Lower leg skin (tissue), 3 donors: ENCODE measurements at regions not wholly inside any gene's neighbourhood (a gene's known extent, or its start where the extent isn't known, plus 50 kb on each side); places are given as distances from the start of the nearest gene placed in this dataset.

Experiments used
- POLR2A ChIP-seq, 2 donors: fragments of 450-650 bp; IDR thresholded peaks; one replicate each; pipeline ENCODE4 v1.6.1; 2016 to 2017; ENCODE audit warnings: antibody characterized with exemption in 2 of 2, mild to moderate bottlenecking in 1 of 2, moderate library complexity in 1 of 2
- TF ChIP-seq, protein P1 (sequence below), 3 donors: fragments of 450-650 bp; IDR thresholded peaks; one replicate each; pipeline ENCODE4 v1.5.1; 2016; ENCODE audit warnings: antibody characterized with exemption in 3 of 3, mild to moderate bottlenecking in 3 of 3, moderate library complexity in 2 of 3

- TF ChIP-seq, protein P1, sequence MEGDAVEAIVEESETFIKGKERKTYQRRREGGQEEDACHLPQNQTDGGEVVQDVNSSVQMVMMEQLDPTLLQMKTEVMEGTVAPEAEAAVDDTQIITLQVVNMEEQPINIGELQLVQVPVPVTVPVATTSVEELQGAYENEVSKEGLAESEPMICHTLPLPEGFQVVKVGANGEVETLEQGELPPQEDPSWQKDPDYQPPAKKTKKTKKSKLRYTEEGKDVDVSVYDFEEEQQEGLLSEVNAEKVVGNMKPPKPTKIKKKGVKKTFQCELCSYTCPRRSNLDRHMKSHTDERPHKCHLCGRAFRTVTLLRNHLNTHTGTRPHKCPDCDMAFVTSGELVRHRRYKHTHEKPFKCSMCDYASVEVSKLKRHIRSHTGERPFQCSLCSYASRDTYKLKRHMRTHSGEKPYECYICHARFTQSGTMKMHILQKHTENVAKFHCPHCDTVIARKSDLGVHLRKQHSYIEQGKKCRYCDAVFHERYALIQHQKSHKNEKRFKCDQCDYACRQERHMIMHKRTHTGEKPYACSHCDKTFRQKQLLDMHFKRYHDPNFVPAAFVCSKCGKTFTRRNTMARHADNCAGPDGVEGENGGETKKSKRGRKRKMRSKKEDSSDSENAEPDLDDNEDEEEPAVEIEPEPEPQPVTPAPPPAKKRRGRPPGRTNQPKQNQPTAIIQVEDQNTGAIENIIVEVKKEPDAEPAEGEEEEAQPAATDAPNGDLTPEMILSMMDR (IDR thresholded peaks at IDR 0.05), result no peak
- no peak for TF ChIP-seq POLR2A (IDR thresholded peaks at IDR 0.05)
Measured at GRCh38 chr20:24791953-24792352, 157.1 kb upstream of the CST7 start.
